ENCODE measurements at regions not wholly inside any gene's neighbourhood (a gene's known extent, or its start where the extent isn't known, plus 50 kb on each side); places are given as distances from the start of the nearest gene placed in this dataset.

GRCh38 chr10:36675458-36675880 is 449.9 kb upstream of the ANKRD30A start:
- TF ChIP-seq, protein P1, sequence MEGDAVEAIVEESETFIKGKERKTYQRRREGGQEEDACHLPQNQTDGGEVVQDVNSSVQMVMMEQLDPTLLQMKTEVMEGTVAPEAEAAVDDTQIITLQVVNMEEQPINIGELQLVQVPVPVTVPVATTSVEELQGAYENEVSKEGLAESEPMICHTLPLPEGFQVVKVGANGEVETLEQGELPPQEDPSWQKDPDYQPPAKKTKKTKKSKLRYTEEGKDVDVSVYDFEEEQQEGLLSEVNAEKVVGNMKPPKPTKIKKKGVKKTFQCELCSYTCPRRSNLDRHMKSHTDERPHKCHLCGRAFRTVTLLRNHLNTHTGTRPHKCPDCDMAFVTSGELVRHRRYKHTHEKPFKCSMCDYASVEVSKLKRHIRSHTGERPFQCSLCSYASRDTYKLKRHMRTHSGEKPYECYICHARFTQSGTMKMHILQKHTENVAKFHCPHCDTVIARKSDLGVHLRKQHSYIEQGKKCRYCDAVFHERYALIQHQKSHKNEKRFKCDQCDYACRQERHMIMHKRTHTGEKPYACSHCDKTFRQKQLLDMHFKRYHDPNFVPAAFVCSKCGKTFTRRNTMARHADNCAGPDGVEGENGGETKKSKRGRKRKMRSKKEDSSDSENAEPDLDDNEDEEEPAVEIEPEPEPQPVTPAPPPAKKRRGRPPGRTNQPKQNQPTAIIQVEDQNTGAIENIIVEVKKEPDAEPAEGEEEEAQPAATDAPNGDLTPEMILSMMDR (IDR thresholded peaks at IDR 0.05) = no peak
- TF ChIP-seq POLR2A (IDR thresholded peaks at IDR 0.05) = no peak

Data from right lobe of liver (tissue), 4 donors.